NCI-H82 treated with DMSO at 0.1 percent for 48 hours (cell line): ENCODE measurements at regions not wholly inside any gene's neighbourhood (a gene's known extent, or its start where the extent isn't known, plus 50 kb on each side); places are given as distances from the start of the nearest gene placed in this dataset.

Experiments
- DNase-seq: peaks from one replicate; lab custom pipeline; 2025; ENCODE audit not compliant: unreplicated experiment; lab: John Stamatoyannopoulos, UW

DNA sequence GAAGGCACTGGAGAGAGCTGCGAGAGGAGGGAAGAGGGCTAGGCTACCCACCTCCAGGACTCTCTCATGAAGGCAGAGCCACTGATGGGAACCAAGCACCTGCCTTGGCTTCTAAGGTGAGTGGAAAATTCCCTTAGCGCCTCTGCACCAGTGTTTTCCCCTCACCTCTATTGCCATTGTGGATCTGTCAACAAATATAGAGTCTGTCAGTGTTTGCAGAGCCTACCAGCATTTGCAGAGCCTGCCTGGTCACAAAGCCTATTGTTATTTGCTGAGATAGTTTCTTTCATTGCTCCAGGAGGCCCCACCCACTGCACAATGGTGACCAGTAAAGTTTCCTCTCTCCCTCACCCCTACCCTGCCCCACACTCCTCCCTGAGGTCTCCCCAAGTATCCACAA lies 141.9 kb downstream of the MRPL14 start:
- no peak for DNase-seq

DNA sequence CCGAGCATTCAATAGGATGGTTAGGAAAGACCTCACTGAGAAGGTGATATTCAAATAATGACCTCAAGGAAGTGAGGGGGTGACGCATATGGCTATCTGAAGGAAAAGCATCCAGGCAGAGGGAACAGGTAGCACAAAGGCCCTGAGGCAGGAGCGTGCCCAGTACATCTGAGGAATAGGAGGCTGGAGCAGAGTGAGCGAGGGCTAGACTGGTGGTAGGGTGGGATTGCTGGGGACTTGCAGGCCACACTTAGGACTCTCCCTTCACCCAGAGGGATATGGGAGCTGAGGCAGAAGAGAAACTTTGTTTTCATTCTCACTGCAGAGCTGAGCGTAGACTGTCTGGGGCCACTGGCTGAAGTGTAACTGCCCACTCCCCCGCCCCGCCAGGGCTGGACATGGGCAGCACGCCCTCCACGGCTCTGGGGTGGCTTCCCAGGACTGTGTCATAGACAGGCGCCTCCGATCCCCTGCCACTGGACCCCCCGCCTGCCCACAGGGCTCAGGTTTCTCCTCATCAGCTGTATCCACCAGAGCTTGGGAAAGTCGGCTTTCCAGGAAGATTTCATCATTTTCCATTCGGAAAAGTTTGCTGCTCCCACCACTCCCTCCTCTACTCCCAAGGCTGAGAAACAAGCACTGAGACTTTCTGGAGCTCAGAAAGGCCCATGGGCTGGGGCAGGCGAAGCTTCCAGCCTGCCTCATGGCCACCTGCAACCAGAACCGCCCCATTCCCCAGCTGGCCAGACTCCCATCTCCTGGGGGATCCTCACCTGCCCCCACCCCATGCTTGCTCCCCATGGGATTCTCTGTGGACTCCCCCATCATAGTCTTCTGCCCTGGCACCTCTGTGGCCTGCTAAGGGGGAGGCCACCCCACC lies 142.6 kb downstream of the MRPL14 start:
- DNase-seq: no peak

DNA sequence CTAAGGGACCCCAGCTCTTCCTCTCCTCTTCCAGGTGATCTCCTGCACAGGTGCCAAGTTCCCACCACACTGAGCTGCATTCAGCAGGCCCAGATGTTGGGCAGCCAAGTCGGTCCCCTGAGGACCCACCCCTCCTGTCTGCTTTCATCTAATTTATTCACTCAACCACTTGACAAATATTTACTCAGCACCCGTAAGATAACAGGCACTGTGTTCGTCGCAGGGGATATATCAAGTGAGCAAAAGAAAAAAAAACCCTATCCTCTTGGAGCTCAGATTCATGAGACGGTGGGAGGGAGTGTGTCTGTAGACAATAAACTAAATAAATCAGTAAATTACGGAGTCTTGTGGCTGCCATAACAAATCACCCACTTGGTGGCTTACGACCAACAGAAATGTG lies 143.6 kb downstream of the MRPL14 start:
- DNase-seq: no peak

DNA sequence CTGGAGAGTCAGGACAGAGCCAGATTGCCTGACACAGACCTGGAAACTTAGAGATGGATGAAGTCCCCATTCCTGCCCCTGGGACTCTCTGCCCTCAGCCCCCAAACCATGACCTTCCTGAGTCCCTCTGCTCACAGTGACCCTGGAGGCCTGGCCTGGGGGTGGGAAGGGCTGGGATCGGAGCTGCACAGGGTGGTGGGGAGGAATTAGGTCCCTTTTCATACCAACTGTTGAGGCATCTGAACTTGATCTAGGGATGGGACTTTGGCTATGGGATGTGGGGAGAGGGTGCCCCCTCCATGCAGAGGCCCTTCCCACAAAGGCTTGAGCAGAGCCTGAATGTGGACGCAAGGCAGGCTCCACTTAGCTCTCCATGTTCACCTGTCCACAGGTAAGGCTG lies 144.1 kb downstream of the MRPL14 start:
- no peak for DNase-seq

DNA sequence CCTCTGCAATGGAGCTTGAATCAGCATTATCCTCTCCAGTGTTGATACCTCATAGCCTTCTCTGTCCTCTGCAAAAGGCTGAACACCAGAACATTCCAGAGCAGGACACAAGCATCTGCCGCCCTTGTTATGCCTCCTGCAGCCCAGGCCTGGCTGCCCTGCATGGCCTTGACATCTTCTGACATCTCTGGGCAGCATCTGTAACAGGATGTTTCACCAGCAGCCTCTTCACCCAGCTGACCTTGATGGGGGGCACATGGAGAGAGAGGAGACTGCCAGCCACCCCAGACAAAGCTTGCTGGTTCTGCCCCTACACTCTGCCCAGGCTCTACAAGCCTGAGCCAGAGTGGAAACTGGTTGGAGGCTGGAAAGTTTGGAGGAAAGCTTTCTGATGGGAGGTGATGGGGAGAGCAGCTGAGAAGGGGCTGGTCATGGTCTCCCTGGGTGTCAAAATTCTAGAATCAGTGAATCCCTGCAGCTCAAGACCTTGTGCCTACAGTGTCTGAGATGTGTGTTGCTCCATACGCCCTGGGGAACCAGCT lies 145.1 kb downstream of the MRPL14 start:
- no peak for DNase-seq

DNA sequence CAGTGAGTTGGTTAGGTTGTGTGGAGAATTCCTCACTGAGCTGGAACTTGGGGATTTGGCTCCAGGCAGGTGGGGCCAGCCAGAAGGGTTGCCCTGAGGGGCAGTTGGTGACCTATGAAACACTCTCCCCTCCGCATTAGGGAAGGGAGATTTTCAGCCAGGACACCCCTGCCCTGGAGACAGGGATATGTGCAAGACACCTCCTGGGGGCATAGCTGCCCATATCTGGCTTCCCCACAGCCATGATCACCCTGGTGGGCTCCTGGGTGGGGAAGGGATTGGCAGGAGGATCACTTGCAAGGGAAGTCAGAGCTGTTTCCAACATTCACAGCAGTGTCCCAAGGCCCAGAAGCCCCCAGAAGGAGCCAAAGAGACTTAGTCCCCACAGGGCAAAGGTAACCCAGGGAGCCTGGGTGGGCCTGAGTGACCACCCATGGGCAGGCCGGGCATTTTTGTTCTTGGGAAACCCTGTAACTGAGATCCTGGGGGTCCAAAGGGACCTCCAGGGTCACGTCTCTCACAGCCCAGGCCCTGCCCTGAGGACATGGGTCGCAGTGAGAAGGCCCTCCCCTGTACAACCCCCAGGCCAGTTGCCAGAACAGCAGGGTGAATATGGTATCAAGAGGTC lies 145.8 kb downstream of the MRPL14 start:
- DNase-seq: no peak

DNA sequence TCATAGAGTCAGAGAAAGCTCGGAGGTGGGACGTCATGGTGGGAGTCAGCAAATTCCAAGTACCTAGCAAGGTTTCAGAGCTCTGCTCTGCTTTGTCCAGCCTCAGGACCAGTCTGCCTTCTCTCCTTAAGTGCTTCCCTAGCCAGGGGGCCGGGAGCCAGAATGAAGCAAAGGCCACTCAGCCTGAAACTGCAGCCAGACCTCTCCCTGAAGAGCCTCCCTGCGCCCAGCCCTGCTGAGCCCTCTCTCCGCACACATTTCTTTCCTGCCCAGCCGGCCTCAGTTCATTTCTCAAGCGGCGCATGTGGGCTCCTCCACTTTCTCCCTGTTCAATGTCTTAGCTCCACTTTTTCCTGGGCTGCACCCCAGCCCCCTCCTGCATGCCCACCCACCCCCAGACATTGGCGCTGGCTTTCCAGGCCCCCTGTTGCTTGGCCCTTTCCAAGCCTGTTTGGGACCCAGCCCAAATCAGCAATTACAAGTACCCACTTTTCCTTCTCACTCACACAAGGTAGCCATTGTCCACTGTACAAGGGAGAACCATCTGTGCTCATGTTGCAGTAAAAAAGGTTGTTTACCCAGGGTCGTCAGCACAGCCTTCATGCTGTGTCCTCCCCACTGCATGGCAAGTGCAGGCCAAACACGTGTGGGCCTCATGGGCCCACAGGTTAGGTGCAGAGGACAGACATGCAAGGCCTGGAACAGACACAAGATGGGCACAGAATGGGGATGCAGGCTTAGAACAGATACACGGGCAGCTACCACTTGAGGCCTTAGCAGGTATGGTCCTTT lies 147.1 kb downstream of the MRPL14 start:
- no peak for DNase-seq

DNA sequence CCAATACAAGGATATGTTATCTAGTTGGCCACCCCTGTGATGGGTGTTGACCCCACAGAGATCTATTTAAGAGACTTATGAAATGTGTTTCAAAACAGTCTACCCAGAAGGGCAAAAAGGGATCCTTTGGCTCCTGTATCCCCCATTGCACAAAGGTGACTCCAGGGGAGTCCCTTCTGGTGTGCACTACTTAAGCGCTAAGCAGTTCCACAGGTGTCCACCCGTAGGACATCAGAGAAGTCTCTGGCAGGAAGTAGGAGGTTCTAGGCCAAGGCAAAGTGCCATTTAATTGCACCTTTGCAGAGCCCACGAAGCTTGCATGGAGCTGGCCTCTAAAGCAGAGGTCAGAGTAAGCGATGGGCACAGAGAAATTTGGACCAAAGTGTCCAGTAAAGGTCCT lies 147.7 kb downstream of the MRPL14 start:
- DNase-seq: no peak

DNA sequence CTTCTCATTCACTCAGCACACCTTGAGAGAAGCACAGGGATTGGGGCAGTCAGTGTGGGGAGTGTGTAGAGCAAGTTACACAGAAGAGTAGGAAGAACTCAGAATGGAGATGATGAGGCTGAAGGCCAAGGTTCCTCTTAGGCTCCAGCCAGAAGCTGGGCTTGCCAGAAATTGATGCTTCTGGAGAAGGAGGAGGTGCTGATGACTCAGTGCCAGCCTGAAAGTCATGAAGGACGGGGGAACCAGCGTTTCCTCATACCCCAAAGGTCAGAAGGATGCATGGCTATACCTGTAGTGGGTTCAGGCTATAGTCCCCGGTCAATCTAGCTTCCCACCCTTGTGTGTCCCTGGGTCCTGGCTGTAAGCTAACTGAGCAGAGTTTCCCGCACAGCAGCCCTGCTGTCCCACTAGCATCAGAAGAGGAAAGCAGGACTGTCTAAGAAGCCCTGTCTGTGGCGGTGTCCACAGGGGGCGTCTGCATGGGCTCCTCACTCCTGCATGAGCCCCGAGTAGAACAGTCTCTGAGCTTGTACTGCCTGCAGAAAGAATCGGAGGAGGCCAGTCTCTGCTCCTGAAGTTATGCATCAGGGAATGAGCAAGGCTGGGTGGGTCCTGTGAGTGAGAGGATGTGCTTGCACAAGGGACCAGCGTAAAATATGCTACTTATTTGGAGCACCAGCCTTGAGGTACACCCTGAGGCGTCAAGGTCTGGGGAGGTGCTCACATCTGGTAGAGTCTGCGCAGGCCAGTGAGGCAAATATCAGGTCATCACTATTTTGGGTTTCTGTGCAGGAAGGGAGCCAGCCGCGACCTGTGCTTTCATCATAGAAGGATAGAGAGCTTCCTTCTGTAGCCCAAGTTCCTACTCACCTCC lies 148.5 kb downstream of the MRPL14 start:
- no peak for DNase-seq

DNA sequence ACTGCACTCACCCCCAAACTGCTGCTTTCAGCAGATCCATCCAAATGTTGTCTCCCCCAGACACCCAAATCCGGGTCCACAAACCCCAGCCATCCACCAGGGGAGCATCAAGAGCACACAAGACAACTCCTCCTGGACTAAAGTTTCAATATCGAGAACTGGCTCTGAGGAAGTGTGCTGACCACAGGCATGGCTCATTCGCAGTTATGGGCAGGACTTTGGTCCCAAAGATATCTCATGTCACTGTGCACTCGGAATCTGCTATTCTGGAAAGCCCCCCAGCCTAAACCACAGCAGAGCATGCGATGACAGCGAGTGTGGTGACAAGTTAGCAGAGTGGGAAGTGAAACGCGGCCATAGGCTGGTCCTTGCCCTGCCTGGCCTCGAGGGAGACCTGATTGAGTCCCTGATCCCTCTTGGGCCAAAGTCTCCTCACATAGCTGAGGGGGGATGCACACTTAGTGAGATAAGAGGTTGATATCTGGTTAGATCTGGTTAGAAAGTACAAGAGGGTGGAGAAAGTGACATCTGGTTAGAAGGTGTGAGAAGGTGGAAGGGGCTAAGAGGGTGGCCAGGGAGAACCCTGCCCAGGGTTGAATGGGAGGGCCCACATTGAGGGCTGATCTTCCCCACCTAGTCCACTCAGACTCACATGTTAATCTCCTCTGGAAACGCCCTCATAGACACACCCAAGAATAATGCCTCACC lies 149.7 kb downstream of the MRPL14 start:
- DNase-seq: no peak

DNA sequence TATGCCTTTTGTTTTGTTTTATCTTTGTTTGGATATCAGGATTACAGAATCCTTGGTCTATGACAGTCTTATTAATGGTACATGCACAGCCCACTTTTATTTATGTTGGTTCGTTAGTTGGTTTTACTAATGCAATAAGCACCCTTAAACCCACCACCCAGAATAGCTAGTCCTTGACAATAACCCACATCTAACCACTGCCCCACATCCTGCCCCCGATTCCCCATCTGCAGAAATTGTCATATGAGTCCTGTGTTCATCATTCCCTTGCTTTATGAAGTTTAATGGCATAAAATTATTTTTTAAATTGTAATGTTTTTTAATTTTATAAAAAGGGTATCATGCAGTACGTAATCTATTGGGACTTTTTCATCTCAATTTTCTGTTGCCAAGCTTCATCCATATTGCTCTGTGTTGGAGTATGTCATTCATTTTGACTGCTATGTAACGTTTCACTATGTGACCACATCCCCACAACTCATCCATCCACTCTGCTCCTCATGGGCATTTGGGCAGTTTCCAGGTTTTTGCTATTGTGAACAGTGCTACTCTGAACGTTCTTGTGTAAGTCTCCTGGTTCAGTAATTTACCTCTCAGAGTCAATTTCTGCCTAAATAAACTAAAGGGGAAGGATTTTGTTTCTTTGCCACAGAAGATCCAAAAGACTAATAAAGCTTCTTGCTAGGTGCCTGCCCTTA lies 150.4 kb downstream of the MRPL14 start:
- no peak for DNase-seq

DNA sequence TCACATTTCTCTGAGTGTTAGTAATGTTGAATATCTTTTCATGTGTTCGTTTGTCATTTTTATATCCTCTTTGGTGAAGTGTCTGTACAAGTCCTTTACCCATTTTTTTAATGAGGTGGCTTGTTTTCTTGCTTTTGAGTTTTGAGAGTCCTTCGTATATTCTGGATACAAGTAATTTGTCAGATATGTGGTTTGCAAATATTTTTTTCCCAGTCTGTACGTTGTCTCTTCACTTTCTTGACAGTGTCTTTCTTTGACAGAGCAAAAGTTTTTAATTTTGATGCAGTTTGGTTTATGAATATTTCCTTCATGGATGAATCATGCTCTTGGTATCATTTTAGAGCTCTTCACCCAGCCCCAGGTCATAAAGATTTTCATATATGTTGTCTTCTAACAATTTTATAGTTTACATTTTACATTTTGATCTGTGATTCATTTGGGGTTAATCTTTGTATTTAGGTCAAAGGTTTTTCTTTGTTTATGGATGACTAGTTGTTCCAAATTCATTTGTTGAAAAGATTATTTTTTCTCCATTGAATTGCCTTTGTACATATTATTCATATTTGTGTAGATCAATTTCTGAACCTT lies 152.5 kb downstream of the MRPL14 start:
- no peak for DNase-seq

DNA sequence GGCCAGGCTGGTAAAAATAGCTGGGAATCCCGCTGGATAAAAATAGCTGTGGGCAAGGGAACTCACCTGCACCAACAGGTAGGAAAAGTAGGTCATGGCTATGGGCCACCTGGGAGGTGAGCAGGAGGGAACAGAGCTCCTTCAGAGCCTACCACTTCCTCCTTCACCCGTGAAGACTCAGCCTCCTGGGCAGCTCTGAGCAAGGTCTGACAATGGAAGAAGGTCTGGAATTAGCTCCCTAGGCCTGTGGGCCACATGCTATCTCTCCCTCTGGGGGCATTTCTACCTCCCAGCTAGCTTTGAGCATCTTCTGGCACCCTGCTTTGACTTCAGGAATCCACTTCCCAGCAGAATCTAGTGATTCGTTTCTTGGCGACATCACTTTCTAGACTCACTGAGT lies 153.9 kb downstream of the MRPL14 start:
- DNase-seq: no peak

DNA sequence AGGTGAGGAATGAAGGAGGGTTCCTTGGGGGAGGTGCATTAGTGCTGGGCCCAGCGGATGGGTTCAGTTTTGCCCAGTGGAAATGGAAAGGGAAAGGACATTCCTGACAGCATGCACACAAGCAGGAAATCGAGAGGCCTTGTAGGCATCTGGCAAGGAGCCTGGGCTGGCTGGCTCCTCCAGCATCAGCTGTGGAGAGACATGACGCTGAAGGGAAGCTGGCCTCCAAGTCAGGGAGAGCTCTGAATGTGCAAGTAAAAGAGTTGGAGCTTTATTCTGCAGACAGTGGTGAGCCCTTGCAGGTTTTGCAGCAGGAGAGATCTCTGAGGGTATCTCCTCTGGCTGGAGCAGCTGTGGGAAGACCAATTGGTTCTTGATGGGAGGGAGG lies 154.3 kb downstream of the MRPL14 start:
- DNase-seq: no peak

DNA sequence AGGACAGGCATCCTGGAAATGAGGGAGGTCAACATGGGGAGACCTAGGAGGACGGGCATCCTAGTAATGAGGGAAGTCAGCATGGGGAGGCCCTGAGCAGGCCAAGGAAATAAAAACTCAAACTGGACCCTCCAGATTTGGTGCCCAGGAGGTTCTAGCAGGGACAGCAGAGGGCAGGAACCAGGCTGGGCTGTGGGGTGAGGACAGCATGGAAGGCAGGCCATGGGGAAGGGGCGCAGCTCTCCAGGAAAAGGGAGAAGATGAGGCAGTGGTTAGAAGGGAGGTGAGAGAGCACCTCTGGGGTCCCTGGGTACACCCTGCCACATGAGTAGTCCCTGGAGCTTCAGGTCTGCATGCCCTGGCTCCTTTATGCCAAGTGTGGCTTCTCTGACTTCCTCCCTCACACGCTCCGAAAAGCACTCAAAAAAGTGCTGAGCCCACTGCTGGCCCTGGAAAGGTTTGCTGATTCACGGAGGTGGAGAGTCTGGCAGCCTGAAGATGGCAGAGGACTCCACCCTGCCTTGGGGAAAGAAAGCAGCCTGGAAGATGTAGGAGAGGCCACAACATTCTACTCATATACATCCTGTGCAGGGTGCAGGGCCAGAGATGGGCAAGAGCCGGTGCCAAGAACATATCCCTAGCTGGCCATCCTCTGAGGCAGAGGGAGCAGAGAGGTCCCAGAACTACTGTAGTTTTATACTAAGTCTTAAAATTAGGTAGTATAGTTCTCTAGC lies 154.9 kb downstream of the MRPL14 start:
- no peak for DNase-seq

DNA sequence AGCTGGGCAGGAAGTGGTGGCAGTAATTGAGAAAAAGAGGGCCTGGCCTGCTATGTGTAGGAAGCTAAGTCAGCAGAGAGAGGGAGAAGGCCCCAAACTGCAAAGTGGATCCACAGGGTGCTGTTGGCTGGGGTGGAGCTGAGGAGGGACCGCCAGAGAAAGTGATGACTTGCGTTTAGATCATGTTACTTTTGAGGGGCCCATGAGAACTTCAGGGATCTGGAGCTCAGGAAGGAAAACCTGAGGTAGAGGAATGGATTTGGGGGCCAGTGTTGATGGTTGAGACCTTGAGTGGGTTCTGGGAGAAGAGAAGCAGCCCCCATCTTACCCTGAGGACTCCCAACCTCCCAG lies 155.5 kb downstream of the MRPL14 start:
- no peak for DNase-seq

DNA sequence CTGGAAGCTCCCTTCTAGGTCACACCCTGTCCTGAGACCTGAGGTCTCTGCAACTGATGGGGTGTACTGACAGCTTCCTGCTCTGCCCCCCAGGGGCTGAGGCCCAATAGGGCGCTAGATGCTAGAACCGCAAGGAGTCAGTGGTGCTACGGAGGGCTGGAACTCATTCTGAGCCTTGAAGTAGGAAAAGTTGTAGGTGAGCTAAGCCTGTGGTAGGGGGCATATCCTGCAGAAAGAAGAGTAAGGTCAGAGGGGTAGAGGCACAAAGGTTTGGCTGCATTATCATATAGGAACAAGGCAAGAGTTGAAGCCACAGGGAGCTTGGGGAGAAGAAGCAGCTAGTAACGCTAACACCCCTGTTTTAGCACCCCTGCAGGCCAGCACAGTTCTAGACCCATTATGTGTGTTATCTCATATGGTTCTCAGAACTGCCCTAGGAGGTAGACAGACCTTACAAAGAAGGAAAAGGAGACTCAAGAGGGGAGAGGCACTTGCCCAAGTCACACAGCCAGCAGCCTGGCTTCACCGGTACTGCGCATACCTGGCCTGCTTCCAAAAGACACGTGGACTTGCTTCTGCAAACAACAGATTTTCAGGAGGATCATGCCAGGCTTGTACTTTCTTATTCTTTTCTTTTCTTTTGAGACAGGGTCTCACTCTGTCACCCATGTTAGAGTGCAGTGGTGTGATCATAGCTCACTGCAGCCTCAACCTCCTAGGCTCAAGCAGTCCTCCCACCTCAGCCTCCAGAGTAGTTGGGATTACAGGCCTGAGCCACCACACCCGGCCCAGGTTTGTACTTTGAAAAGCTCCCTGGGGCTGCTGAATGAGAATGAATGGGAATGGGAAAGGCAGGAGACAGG lies 156.1 kb downstream of the MRPL14 start:
- DNase-seq: no peak
